Bronchial epithelial cell (primary cell): ENCODE measurements at regions not wholly inside any gene's neighbourhood (a gene's known extent, or its start where the extent isn't known, plus 50 kb on each side); places are given as distances from the start of the nearest gene placed in this dataset.

Experiments used
- DNase-seq: peaks from one replicate; pipeline ENCODE4 v3.0.0-alpha.2; 2010; ENCODE audit warnings: low read depth
- FAIRE-seq: peaks from 2 replicates; lab custom pipeline; 2011; peaks lifted over from hg19 to GRCh38; lab: Jason Lieb, UNC
- H3K27me3 ChIP-seq: 2 replicates; pipeline ENCODE4 v1.5.1; 2011; ENCODE audit warnings: low read length; ENCODE audit not compliant: control insufficient read depth, insufficient read depth
- H3K36me3 ChIP-seq: 2 replicates; pipeline ENCODE4 v1.5.1; 2011; ENCODE audit warnings: low read length; ENCODE audit not compliant: control insufficient read depth, insufficient read depth
- H3K4me3 ChIP-seq: 2 replicates; pipeline ENCODE4 v1.5.1; 2011; ENCODE audit warnings: mild to moderate bottlenecking, low read depth, low read length, control low read depth
- TF ChIP-seq, protein P1 (sequence below): IDR thresholded peaks from 2 replicates; pipeline ENCODE4 v1.5.1; 2011; ENCODE audit warnings: mild to moderate bottlenecking, moderate library complexity, low read length, control low read depth, inconsistent platforms; ENCODE audit not compliant: insufficient read depth, severe bottlenecking

DNA sequence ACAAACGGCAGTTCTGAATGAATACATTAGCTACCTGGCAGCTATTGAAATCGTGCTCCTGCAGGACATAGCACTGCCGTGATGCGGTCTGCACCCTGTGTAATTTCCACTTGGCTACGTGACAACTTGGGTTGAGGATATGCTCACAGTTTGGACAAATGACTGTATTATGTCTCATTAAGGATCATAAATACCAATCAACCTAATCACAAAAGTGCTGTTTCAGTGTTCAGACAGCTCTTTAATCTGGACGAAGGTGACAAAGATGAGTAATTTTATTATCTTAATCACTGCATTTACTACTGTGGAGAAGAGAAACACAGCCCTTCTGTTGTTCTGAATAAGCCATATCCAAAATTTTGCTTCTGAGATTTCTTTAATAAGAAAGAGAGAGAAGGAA is 210.8 kb upstream of the PFKP start:
- no peaks in the 10 kb centered on the region for H3K36me3 ChIP-seq
- no peak overlapping the region for H3K4me3 ChIP-seq
- TF ChIP-seq, protein P1, sequence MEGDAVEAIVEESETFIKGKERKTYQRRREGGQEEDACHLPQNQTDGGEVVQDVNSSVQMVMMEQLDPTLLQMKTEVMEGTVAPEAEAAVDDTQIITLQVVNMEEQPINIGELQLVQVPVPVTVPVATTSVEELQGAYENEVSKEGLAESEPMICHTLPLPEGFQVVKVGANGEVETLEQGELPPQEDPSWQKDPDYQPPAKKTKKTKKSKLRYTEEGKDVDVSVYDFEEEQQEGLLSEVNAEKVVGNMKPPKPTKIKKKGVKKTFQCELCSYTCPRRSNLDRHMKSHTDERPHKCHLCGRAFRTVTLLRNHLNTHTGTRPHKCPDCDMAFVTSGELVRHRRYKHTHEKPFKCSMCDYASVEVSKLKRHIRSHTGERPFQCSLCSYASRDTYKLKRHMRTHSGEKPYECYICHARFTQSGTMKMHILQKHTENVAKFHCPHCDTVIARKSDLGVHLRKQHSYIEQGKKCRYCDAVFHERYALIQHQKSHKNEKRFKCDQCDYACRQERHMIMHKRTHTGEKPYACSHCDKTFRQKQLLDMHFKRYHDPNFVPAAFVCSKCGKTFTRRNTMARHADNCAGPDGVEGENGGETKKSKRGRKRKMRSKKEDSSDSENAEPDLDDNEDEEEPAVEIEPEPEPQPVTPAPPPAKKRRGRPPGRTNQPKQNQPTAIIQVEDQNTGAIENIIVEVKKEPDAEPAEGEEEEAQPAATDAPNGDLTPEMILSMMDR = no peak
- FAIRE-seq (no peak), DNase-seq (peak; percentile 37)
- H3K27me3 ChIP-seq = no peaks in the 10 kb centered on the region

DNA sequence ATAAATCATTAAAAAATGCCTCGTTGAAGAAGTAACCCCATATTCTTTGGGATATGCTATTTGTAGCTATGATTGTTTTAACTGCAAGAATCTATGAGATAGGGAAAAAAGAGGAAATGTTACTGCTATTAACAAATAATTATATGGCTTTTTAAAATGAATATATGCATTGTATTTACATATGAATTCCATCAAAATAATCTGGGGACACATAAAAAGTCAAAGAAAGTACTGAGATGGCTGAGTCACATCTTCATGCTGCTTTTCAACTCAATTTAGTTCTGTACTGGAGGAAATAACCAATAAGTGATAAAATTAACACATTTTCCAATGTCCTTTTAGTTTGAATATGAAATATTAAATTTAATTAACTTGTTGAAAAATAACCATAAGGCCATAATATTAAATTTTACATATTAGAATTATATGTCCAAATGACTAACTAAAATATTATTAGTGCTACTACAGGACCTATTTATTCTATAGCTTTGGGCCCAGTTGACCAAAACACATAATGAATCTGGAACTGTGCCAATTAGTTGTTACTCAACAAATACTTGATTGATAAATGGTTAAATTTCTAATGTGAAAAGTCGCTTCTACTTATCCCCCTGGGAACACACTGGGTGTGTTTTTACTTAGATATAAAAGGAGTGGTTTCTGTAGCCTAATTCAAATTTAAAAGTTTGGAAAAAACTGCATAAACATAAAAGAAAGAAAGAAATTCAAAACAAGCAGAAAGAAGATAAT is 214.6 kb upstream of the PFKP start:
- Histone ChIP-seq H3K27me3 (no peaks in the 10 kb centered on the region), H3K36me3 (no peaks in the 10 kb centered on the region), H3K4me3 (no peak overlapping the region)
- FAIRE-seq = no peak
- no peak for DNase-seq
- TF ChIP-seq, protein P1 = no peak

DNA sequence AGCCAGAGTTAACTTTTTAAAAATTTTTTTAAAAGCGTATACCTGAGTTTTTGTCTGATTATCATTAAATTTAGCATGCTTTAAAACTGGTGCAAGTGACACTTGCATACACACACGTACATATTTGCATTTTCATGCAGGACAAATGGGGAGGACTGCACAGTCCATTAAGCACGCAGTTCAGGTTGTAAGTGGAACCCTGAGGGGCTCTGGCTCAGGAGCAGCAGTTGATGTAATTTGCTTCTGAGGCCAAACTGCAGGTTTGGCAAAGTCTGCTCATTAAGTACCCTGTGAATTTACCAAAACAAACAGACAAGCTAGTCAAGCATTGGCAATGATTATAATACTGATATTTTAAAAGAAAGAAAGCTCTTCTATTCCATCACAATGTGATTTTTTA is 215.8 kb upstream of the PFKP start:
- no peaks in the 10 kb centered on the region for H3K27me3 ChIP-seq
- DNase-seq = no peak
- FAIRE-seq = no peak
- no peak overlapping the region for H3K4me3 ChIP-seq
- H3K36me3 ChIP-seq = no peaks in the 10 kb centered on the region
- TF ChIP-seq, protein P1 = no peak

DNA sequence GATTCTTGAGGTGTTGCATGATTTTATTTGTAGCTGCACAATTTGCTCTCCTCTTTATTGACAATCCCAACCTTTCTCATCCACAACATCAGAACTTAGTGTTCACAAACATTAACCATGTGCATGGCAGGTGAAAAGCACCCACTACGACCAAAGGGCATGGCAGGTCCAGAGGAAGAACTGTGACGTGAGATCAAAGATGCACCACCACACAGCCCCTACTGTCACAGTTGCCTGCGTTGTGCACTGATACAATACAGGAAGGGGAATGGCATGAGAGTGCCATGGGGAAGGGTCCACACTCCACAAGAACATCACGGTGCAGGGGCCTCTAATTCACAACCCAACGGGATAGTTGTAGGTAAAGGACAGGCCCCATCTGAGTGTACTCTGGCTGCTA is 217.1 kb upstream of the PFKP start:
- no peak for FAIRE-seq
- no peak for DNase-seq
- H3K27me3 ChIP-seq = no peaks in the 10 kb centered on the region
- no peaks in the 10 kb centered on the region for H3K36me3 ChIP-seq
- H3K4me3 ChIP-seq = no peak overlapping the region
- TF ChIP-seq, protein P1 = no peak

DNA sequence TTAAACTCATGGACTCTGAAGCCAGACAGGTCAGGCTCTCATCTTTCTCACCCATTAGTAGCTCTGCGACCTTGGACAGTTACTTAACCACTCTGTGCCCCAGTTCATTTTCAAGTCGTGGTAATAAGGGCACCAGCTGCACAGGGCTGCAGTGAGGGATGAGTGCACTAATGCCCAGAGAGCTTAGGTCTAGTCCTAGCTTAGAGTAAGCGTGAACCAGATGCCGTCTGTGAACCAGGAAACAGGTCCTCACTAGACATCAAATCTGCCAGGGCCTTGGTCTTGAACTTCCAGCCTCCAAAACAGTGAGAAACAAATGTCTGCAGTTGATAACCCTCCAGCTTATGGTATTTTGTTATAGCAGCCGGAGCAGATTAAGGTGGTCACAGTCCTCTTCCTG is 222.4 kb upstream of the PFKP start:
- FAIRE-seq = no peak
- Histone ChIP-seq H3K4me3 (no peak overlapping the region), H3K36me3 (no peaks in the 10 kb centered on the region), H3K27me3 (no peaks in the 10 kb centered on the region)
- TF ChIP-seq, protein P1 = no peak
- no peak for DNase-seq
